HG03442 (cell line): ENCODE measurements at regions not wholly inside any gene's neighbourhood (a gene's known extent, or its start where the extent isn't known, plus 50 kb on each side); places are given as distances from the start of the nearest gene placed in this dataset.
"Not testable (repeated sequence)": the region's sequence is repeated elsewhere in the genome, so short reads cannot be mapped to it uniquely, and the experiment has no call there.

Source experiments
- ATAC-seq: cut with Tn5 transposase; IDR thresholded peaks from one replicate; pipeline ENCODE4 v1.9.1; 2021; ENCODE audit warnings: mild to moderate bottlenecking, moderate library complexity; ENCODE audit not compliant: unreplicated experiment

DNA sequence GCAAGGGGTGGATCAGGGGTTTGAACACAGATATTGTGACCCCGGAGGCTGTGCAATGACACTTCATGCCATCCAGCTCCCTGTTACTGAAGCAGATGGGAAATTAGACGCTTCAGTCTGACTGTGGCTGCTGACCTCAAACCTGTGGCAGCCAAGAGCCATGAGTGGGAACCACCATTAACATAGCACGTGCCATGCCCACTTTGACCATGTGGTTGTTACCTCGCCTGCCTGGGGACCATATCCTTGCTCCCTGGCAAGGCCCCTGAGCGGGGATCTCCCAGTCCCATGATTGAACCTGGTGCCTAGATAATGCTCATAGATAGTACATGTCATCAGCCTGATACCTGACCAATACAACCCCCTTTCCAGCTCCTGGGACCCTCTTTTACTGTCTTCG lies 68.9 kb downstream of the CYP26B1 start:
- ATAC-seq: no peak

DNA sequence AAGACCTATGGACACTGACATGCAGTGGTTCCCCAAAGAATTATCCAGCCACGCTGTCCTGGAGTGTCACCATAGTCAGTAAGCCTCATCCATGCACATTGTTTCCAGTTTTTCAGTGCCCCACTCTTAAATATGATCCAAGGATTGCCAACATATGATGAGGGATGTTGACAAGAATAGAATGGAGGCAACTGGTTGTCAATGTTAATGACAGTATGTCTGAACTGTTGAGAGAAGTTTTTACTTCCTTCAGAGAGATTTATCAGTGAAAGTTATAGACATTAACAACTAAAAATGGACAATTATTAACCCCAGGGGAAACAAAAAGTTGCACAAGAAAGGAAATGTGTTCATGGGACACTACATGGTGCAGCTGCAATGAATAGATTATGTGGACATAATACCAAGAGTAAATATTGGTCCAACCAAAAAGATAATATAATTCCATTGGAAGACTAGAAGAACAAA lies 69.9 kb downstream of the CYP26B1 start:
- ATAC-seq: no peak

DNA sequence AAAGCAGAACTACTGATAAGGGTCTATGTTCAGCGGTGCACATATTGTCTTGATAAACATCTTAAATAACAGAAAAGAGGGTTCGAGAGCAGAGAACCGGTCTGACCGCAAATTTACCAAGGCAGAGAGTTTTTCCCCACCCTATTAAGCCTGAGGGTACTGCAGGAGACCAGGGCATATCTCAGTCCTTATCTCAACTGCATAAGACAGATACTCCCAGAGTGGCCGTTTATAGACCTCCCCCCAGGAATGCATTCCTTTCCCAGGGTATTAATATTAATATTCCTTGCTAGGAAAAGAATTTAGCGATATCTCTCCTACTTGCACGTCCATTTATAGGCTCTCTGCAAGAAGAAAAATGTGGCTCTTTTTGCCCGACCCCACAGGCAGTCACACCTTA lies 74.3 kb downstream of the CYP26B1 start:
- not testable (repeated sequence) for ATAC-seq

DNA sequence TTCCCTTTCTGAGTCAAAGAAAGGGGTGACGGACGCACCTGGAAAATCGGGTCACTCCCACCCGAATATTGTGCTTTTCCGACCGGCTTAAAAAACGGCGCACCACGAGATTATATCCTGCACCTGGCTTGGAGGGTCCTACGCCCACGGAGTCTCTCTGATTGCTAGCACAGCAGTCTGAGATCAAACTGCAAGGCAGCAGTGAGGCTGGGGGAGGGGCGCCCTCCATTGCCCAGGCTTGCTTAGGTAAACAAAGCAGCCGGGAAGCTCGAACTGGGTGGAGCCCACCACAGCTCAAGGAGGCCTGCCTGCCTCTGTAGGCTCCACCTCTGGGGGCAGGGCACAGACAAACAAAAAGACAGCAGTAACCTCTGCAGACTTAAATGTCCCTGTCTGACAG lies 83.5 kb downstream of the CYP26B1 start:
- not testable (repeated sequence) for ATAC-seq

DNA sequence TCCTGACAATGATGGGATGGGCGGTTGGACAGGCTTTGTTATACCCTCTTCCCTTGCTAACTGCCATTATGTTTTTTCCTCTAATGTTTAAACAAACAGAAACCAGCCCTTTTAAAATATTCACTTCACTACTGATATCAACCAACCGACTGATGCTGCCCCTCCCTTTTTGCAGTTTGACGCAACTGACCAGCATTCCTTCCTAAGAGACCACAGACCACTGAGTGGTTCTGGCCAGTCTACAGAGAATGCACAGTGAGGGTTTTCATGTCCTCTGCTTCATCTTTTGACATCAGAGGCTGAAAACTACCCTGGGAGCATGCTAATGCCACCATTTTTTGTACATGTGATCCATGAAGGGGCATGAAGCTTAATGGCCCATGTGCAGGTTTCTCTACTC lies 85.3 kb downstream of the CYP26B1 start:
- no peak for ATAC-seq

DNA sequence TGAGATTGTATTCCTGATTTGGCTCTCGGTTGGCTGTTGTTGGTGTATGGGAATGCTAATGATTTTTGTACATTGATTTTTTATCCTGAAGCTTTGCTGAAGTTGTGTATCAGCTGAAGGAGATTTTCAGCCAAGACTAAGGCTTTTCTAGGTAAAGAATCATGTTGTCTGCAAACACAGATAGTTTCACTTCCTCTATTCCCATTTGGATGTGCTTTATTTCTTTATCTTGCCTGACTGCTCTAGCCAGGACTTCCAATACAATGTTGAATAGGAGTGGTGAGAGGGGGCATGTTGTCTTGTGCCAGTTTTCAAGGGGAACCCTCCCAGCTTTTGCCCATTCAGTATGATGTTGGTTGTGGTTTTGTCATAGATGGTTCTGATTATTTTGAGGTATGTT lies 90.4 kb downstream of the CYP26B1 start:
- no peak for ATAC-seq

DNA sequence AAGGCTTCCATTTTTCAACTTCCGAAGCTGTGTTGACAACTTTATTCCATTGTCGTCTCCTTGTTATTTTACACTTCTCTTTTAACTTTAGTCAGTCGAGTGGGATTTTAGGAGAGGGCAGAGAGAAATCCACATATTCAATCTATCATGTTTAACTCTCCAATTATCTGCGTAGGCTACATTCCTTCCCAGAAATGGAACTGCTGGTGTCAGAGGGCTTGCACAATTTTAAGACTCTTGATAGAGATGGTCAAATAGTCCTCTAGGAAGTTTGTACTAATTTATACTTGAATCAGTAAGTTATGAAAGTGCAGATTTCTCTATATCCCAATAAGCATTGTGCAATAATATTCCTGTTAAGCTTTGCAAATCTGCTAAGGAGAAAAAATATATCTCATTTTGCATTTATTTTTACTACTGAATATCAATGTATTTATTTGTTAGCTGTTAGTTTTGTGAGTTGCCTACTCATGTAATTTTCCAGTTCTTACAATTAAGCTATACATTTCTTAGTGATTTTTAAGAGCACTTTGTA lies 95.6 kb downstream of the CYP26B1 start:
- ATAC-seq: no peak

DNA sequence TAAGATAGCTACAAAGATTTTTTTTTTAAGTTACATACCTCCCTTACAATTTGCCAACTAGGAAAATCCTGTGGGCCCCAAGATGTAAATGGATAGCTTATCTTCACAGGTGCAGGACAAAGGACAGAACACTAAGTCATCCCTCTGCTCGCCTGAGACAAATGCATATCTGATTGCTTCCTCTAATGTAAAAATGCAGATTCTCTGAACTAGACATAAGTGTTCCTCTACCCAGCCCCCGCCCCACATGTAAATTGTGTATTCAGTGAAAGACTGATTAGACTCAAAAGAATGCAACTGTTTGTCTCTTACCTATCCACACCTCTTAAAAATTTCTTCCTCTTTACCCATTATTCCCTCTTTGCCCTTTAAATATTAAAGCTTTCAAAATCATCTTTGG lies 96.5 kb downstream of the CYP26B1 start:
- ATAC-seq: no peak

DNA sequence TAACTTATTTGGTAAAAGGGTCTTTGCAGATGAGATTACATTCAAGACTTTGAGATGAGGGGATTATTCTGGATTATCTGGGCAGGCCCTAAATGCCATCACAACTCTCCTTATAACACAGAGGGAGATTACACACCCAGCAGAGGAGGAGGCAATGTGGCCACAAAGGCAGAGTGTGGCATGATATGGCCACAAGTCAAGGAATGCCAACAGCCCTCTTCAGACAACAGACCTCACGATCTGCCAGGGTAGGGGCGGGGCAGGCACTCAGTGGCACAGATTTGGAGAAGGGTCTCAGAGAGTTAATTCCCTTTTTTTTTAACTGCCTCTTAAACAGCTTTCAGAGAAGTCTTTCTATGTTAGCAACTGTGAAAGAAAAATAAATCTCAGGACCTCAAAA lies 96.9 kb downstream of the CYP26B1 start:
- ATAC-seq: no peak

DNA sequence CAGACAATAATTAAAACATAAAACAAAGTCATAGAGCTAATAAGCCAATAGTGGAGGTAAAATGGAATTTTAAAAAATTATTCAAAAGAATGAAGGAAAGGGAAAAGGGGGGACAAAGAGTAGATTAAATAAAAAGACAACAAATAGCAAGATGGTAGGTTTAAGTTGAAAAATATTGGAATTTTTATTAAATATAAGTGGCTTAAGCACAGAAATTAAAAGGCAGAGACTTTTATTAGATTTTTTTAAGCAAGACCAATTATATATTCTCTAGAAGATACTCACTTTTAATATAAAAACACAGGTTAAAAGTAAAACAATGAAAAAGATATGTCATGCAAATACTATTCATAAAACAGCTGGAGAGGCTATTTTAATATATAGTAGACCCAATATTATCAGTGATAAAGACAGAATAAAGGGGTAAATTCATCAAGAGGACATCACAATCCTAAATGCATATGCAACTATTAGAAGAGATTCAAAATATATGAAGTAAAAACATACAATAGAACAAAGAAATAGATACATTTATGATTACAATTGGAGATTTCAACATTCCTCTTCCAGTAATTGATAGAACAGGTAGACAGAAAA lies 98.7 kb downstream of the CYP26B1 start:
- ATAC-seq: no peak

DNA sequence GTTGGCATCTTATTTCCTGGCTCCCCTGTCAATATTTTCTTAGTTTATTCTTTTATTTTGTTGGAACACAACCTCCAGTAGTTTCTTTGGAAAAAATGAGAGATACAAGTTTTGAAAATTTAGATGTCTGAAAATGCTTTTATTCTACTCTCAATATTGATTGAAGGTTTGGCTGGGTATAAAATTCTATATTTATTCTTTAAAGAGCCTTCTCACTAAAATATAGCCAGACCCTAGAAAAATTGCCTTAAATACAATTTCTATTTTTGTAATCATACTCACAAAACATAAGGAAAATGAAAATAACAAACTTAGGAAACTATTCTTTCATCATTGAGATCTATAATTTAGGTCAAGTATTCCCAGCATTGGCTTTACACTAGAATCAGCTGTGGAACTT lies 103.7 kb downstream of the CYP26B1 start:
- ATAC-seq: no peak

DNA sequence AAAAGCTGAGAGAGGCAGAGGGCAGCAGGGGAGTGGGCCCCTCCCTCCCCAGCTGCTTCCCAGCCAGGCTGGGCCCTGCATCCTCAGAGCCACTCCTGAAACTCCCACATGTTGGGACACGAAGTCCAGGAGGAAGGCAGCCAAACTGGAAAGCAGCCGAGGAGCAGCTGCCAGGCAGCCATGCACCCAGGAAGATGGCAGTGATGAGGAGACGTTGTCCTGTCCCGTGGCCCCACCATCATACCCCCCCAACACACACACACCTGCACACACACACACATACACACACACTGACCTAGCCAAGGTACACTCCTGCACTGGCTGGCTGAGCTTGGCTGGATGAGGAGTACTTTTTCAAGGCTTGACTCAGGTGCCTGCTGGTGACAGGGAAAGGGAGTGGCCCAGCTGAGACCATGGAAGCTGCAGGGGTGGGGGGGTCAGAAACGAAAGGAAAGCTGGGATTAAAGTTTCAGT lies 106.0 kb downstream of the CYP26B1 start:
- no peak for ATAC-seq

DNA sequence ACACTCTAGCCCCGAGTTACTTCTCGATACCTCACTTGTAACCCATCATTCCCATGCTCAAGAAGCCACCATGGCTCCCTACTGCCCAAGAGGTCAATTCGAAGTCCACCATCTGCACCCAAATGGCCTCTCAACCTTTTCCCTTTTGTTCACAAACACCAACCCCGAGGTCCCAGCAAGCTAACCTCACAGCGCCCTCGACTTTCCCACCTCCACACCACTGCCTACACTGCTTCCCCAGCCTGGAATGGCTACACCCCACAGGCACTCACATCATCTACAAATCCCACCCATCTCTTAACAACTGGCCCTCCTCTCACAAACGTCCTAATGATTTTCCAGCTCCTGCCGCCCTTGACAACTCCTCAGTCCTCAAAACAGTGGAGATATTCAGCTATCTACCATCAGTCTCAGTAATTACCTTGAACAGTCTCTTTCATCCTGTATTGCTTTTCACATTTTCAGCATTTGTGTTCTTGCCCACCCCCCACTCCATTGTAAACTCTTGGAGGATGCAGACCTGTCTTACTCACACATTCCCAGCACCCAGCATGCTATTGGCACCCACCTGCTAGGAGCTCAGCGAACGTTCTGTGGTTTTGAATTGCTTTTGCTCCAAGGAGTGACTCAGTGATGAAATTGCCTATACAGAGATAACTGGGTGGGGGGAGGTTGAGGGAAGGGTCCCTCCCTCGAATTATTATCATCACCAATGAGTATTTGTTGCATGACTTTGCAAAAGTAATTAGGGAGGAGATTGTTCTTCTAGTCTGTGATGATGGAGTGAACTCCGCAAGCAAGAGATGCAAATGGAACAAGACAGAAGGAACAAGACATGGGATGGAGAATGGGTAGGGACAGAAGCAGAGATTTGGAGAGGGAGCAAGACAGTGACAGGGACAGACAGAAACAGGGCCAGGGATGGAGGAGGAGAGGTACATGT lies 106.8 kb downstream of the CYP26B1 start:
- no peak for ATAC-seq

DNA sequence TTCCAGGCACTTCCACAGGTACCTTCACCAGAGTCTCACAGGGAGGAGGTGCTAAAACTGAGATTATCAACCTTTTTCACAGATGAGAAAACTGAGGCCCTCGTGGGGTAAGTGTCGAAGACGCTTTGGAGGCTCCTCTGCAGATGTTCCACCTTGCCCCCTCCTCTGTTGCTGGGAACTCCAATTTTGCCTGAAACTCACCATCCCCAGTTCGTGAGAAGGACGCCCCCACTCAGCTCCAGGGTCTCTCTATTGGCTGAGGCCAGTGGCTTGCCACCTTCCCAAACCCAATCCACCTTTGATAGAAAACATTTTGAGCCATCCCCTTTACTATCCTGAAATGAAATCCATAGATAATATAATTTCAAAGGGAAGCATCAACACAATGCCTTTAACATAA lies 109.1 kb downstream of the CYP26B1 start:
- no peak for ATAC-seq

DNA sequence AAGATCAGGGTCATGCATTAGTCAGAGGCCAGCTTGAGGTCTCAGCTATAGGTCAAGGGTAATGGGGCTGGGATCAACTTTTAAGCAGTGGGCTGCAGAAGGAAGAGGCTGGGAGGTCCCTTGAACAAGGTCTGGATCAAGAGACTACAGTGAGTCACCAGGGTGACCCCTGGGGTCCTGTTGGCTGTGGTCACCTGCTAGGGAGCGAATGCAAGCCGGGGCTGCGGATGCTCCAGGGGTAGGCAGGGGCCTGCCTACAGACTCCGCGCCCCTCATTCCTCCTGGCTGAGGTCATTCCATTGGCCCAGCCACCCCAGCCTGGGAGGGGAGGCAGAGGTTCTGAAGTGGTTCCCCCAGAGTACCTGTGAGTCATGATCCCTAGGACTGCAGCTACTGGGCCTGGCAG lies 110.4 kb downstream of the CYP26B1 start:
- ATAC-seq: no peak

DNA sequence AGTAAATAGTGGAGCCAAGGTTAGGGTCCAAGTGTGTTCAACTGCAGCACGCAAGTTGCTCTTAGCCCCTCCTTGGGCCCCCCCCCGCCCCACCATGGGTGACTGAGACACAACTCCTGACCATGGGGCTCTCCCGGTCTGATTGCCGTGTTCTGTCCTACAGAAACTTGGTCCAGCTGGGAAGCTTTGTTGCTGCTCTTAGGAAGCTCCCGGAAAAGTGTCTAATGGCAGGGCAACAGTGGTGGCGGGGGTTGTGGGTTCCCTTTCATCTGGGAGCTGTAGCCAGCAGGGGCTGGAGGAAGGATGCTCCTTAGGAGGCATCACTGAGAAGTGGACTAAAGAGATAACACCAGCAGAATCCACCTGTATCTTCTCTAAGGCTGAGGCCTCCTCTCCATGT lies 111.1 kb downstream of the CYP26B1 start:
- no peak for ATAC-seq

DNA sequence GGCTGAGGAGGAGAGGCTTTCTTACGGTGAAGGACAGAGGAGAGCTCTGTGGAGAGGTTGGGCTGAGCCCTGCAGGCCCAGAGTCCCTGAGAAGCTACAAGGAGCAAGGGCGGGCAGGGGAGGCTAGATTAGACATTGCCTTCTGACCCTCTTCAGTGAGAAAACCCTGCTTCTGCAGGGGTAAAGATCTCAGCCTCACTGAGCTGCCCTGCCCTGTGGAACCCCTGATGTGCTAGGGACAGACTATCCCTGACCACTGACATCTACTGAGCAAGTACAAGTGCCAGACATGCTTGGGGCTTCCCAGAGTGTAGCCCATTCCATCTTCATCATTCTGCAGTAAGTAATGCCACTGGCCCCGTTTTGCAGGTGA lies 111.5 kb downstream of the CYP26B1 start:
- ATAC-seq: no peak

DNA sequence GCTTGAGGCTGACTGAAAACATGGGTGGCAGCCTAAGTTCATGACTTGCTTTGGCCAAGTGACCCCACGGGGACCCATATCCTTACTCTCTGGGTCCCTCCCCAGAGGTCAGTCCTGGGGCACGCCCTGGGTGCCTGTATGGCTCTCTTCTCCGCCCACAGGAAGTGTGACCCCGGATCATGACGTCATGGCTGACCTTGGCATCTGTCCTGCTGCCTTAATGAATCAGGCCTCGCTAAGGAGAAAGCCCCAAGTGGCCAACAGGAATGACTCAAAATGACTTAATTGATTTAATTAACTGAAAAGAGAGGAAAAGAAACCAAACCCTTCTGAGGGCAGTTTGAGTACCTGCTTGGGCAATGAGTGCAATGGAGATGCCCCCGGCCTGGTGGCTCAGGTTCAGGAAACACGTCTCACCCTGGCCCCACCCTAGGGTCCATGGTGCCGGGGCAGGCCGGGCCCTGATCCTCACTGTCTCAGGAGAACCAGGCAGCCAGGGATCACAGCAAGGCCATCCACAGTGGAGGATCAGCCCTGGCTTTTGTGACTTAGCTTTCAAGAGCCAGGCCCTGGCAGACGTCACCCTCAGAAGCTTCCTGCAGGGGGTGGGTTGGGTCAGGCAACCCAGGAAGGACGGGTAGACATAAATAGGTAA lies 112.0 kb downstream of the CYP26B1 start:
- ATAC-seq: no peak

DNA sequence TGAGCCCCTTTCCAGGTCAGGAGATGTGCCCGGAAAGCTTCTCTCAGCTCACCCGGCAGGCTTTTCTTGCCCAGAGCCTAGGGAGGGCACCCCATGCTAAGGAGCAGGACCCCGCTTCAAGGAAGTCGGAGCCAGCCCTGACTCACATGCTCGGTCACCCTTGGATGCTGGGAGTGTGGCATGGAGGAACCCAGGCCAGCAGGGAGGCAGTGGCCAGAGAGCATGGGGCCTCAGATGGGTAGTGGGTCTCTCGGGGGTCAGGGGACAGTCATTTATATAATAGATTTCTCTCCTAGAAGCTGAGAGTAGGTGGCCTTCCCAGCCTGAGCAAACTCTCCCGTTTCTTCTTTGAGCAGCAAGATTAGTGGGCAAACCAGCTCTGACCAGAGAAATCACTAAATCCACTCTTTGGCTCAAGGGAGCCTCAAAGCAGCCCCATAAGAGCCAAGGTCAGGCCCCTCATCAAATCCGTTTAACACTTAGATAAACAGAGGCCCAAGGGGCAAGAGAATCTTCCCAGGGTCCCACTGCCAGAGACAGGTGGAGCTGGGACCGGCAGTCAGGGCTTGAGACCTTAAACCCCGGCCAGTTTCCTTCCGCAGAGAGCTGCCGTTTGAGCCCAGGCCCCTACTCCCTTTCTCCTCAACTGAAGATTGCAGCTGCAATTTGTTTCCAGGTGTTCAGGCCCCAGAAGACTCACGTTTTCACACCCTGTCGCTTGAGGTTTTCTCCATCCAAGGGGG lies 113.1 kb downstream of the CYP26B1 start:
- ATAC-seq: no peak

DNA sequence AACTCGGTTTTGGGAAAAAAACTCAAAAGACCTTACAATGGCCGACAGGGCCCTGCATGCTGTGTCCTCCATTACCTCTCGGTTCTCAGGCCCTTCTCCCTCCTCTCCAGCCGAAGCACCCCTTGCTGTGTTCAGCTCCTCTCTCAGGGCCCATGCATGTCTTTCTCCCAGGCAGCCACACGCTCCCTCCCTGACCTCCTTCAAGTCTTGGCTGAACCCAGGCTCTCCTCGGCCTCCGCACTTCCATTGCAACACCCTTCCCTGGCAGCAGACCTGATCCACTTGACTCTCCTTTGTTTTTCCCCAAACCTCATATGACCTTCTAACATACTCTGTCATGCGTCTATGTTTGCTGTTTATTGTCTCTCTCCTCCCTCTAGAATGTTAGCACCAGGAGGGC lies 114.0 kb downstream of the CYP26B1 start:
- ATAC-seq: no peak
